ENCODE measurements at regions not wholly inside any gene's neighbourhood (a gene's known extent, or its start where the extent isn't known, plus 50 kb on each side); places are given as distances from the start of the nearest gene placed in this dataset.
"Not testable (repeated sequence)": the region's sequence is repeated elsewhere in the genome, so short reads cannot be mapped to it uniquely, and the experiment has no call there.

GRCh38 chr13:54422946-54423345, 1394.3 kb downstream of the OLFM4 start:
- not testable (repeated sequence) for H3K4me1 Mint-ChIP-seq (ENCODE audit: low read depth in 2 of 2); H3K4me3 Mint-ChIP-seq; H3K27me3 Mint-ChIP-seq; ATAC-seq; H3K27ac Mint-ChIP-seq; DNase-seq (ENCODE audit: low spot score); H3K36me3 Mint-ChIP-seq
- H3K9me3 Mint-ChIP-seq: peaks cover 15% of the 10 kb centered on the region

- no peaks in the 10 kb centered on the region for H3K27me3 Mint-ChIP-seq
- ATAC-seq: no peak
- no peak overlapping the region for H3K4me3 Mint-ChIP-seq
- no peak for DNase-seq (ENCODE audit: low spot score)
- peaks cover 8% of the 10 kb centered on the region for H3K36me3 Mint-ChIP-seq
- no peak overlapping the region for H3K27ac Mint-ChIP-seq
- no peaks in the 10 kb centered on the region for H3K4me1 Mint-ChIP-seq (ENCODE audit: low read depth in 2 of 2)
- peaks cover 16% of the 10 kb centered on the region for H3K9me3 Mint-ChIP-seq
Measured at GRCh38 chr13:54424344-54424743, 1395.7 kb downstream of the OLFM4 start.

GRCh38 chr13:54433493-54434206, 1405.0 kb downstream of the OLFM4 start:
- Mint-ChIP-seq H3K4me3 (no peak overlapping the region), H3K27me3 (no peaks in the 10 kb centered on the region), H3K4me1 (ENCODE audit: low read depth in 2 of 2) (no peaks in the 10 kb centered on the region), H3K9me3 (peaks cover 15% of the 10 kb centered on the region), H3K36me3 (no peaks in the 10 kb centered on the region), H3K27ac (no peak overlapping the region)
- DNase-seq (ENCODE audit: low spot score) (no peak), ATAC-seq (no peak)

- not testable (repeated sequence) for H3K36me3 Mint-ChIP-seq; H3K27ac Mint-ChIP-seq; DNase-seq (ENCODE audit: low spot score); H3K27me3 Mint-ChIP-seq; H3K4me3 Mint-ChIP-seq; H3K4me1 Mint-ChIP-seq (ENCODE audit: low read depth in 2 of 2); ATAC-seq
- H3K9me3 Mint-ChIP-seq: peaks cover 25% of the 10 kb centered on the region
Measured at GRCh38 chr13:54440853-54441400, 1412.3 kb downstream of the OLFM4 start.

- H3K27ac Mint-ChIP-seq: no peak overlapping the region
- no peak overlapping the region for H3K4me3 Mint-ChIP-seq
- peaks cover 21% of the 10 kb centered on the region for H3K9me3 Mint-ChIP-seq
- DNase-seq (ENCODE audit: low spot score): no peak
- no peaks in the 10 kb centered on the region for H3K4me1 Mint-ChIP-seq (ENCODE audit: low read depth in 2 of 2)
- H3K27me3 Mint-ChIP-seq: no peaks in the 10 kb centered on the region
- H3K36me3 Mint-ChIP-seq: peaks cover 4% of the 10 kb centered on the region
- ATAC-seq: no peak
Measured at GRCh38 chr13:54445453-54445852, 1416.8 kb downstream of the OLFM4 start.

GRCh38 chr13:54445865-54446264, 1417.3 kb downstream of the OLFM4 start:
- no peaks in the 10 kb centered on the region for H3K4me1 Mint-ChIP-seq (ENCODE audit: low read depth in 2 of 2)
- no peak overlapping the region for H3K27ac Mint-ChIP-seq
- no peak for ATAC-seq

GRCh38 chr13:54449922-54450321, 1421.3 kb downstream of the OLFM4 start:
- no peak overlapping the region for H3K4me3 Mint-ChIP-seq
- H3K4me1 Mint-ChIP-seq (ENCODE audit: low read depth in 2 of 2): no peaks in the 10 kb centered on the region
- ATAC-seq (no peak), DNase-seq (ENCODE audit: low spot score) (no peak)
- H3K27me3 Mint-ChIP-seq: no peaks in the 10 kb centered on the region
- H3K36me3 Mint-ChIP-seq: peaks cover 4% of the 10 kb centered on the region
- H3K9me3 Mint-ChIP-seq: peaks cover 20% of the 10 kb centered on the region
- H3K27ac Mint-ChIP-seq: no peak overlapping the region

More at GRCh38 chr13:54445865-54446264, 1417.3 kb downstream of the OLFM4 start:
- no peak for DNase-seq (ENCODE audit: low spot score)
- Mint-ChIP-seq H3K27me3 (no peaks in the 10 kb centered on the region), H3K4me3 (no peak overlapping the region), H3K9me3 (peaks cover 21% of the 10 kb centered on the region), H3K36me3 (peaks cover 4% of the 10 kb centered on the region)

- peaks cover 8% of the 10 kb centered on the region for H3K36me3 Mint-ChIP-seq
- DNase-seq (ENCODE audit: low spot score): no peak
- H3K4me3 Mint-ChIP-seq: no peak overlapping the region
- H3K4me1 Mint-ChIP-seq (ENCODE audit: low read depth in 2 of 2): no peaks in the 10 kb centered on the region
- H3K9me3 Mint-ChIP-seq: peaks cover 9% of the 10 kb centered on the region
- H3K27me3 Mint-ChIP-seq: no peaks in the 10 kb centered on the region
- ATAC-seq: no peak
- H3K27ac Mint-ChIP-seq: no peak overlapping the region
Measured at GRCh38 chr13:54484166-54484565, 1455.6 kb downstream of the OLFM4 start.

- H3K4me3 Mint-ChIP-seq: no peak overlapping the region
- no peaks in the 10 kb centered on the region for H3K27me3 Mint-ChIP-seq
- no peak overlapping the region for H3K27ac Mint-ChIP-seq
- H3K4me1 Mint-ChIP-seq (ENCODE audit: low read depth in 2 of 2): no peaks in the 10 kb centered on the region
- peaks cover 21% of the 10 kb centered on the region for H3K9me3 Mint-ChIP-seq
- no peak for DNase-seq (ENCODE audit: low spot score)
- H3K36me3 Mint-ChIP-seq: peaks cover 12% of the 10 kb centered on the region
- ATAC-seq: no peak
Measured at GRCh38 chr13:54486421-54487166, 1458.0 kb downstream of the OLFM4 start.

- Mint-ChIP-seq H3K9me3 (peaks cover 22% of the 10 kb centered on the region), H3K27ac (no peak overlapping the region), H3K4me1 (ENCODE audit: low read depth in 2 of 2) (no peaks in the 10 kb centered on the region), H3K4me3 (no peak overlapping the region), H3K36me3 (peaks cover 12% of the 10 kb centered on the region), H3K27me3 (no peaks in the 10 kb centered on the region)
- DNase-seq (ENCODE audit: low spot score): no peak
- ATAC-seq: no peak
Measured at GRCh38 chr13:54489359-54489758, 1460.7 kb downstream of the OLFM4 start.

- H3K4me3 Mint-ChIP-seq: no peak overlapping the region
- DNase-seq (ENCODE audit: low spot score) (no peak), ATAC-seq (no peak)
- H3K9me3 Mint-ChIP-seq: peaks cover 26% of the 10 kb centered on the region
- peaks cover 9% of the 10 kb centered on the region for H3K36me3 Mint-ChIP-seq
- no peaks in the 10 kb centered on the region for H3K4me1 Mint-ChIP-seq (ENCODE audit: low read depth in 2 of 2)
- no peaks in the 10 kb centered on the region for H3K27me3 Mint-ChIP-seq
- H3K27ac Mint-ChIP-seq: no peak overlapping the region
Measured at GRCh38 chr13:54492995-54493394, 1464.4 kb downstream of the OLFM4 start.

GRCh38 chr13:54511366-54511765, 1482.8 kb downstream of the OLFM4 start:
- H3K4me3 Mint-ChIP-seq: no peak overlapping the region
- H3K27ac Mint-ChIP-seq: no peak overlapping the region
- H3K9me3 Mint-ChIP-seq: peaks cover 9% of the 10 kb centered on the region
- ATAC-seq (no peak), DNase-seq (ENCODE audit: low spot score) (no peak)
- no peaks in the 10 kb centered on the region for H3K4me1 Mint-ChIP-seq (ENCODE audit: low read depth in 2 of 2)
- peaks cover 5% of the 10 kb centered on the region for H3K36me3 Mint-ChIP-seq
- H3K27me3 Mint-ChIP-seq: no peaks in the 10 kb centered on the region

- Mint-ChIP-seq H3K4me3 (no peak overlapping the region), H3K27me3 (no peaks in the 10 kb centered on the region), H3K27ac (no peak overlapping the region), H3K4me1 (ENCODE audit: low read depth in 2 of 2) (no peaks in the 10 kb centered on the region), H3K36me3 (peaks cover 5% of the 10 kb centered on the region), H3K9me3 (peaks cover 4% of the 10 kb centered on the region)
- no peak for ATAC-seq
- DNase-seq (ENCODE audit: low spot score): no peak
Measured at GRCh38 chr13:54513254-54513653, 1484.6 kb downstream of the OLFM4 start.

GRCh38 chr13:54536112-54536511, 1507.5 kb downstream of the OLFM4 start:
- ATAC-seq: no peak
- no peaks in the 10 kb centered on the region for H3K27me3 Mint-ChIP-seq
- peaks cover 15% of the 10 kb centered on the region for H3K9me3 Mint-ChIP-seq
- no peak overlapping the region for H3K4me3 Mint-ChIP-seq
- H3K36me3 Mint-ChIP-seq: no peaks in the 10 kb centered on the region
- no peak for DNase-seq (ENCODE audit: low spot score)
- no peaks in the 10 kb centered on the region for H3K4me1 Mint-ChIP-seq (ENCODE audit: low read depth in 2 of 2)
- no peak overlapping the region for H3K27ac Mint-ChIP-seq

All from natural killer cell treated with Interleukin-12 subunit alpha and Interleukin-12 subunit beta and Interleukin-15 and Interleukin-18, amount 100 ng/mL, for 72 hours (primary cell).